ENCODE measurements at regions not wholly inside any gene's neighbourhood (a gene's known extent, or its start where the extent isn't known, plus 50 kb on each side); places are given as distances from the start of the nearest gene placed in this dataset.

DNA sequence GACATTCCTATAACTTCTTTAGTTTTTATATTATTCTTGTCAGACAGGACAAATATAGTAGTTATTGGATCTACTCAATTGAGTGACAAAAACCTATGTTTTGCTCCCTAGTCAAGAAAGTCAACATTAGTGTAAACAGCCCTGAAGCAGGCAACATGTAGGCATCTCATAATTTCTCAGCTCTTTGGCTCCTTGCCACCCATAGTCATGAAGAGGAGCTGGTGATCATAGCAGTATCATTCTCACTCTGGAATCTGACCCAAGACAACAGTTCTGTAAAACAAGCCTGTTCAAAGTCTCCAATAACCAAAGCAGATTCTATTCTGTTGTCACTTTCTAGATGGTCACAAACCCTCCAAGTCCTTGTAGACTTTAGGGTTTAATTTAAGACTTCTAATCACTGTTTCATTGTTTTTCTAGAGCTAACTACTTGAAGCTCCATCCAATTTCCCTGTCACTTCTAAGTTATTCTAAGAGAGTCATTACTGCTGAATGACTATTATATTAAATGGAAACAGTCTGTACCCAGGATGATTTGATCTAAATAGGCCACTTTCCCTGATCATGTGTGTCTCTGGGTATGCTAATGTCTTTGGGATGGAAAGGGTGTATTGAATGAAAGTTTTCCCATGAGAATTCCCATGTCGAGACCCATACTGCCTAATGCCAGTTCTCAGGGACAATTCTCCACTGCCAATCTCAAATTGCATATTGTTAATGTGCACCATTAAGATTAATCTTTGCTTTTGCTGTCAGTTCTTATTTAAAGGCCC is 533.3 kb downstream of the ACTL7B start:
- no peak for ATAC-seq

DNA sequence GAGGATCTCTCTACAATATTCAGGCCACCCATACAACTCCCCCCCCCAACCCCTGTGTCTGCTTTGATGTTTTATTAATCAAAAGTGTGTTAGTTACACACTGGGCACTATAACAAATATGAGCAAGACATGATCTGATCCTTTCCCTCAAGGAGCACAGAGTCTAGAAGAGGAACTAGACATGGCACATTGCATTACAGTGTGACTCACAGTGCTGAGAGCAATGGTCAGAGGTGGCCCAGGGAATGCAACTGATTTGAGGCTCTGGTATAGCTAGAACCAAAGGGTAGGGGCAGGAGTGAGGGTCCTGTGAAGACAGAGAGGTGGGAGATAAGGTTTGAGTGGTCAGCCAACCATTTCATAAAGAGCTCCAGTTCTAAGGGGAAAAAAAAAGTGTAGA is 539.2 kb downstream of the ACTL7B start:
- no peaks in the 10 kb centered on the region for H3K36me3 ChIP-seq (ENCODE audit: insufficient read depth in 1 of 2, low read depth in 1 of 2)
- no peaks in the 10 kb centered on the region for H3K4me1 ChIP-seq
- no peak overlapping the region for H3K27ac ChIP-seq
- no peaks in the 10 kb centered on the region for H3K9me3 ChIP-seq
- peaks cover 0 to 1% (median 0%) of the 10 kb centered on the region in 3 donors for H3K27me3 ChIP-seq (ENCODE audit: insufficient read depth in 3 of 3, low read length in 2 of 3)
- ATAC-seq (no peak), DNase-seq (no peak)
- TF ChIP-seq, protein P1, sequence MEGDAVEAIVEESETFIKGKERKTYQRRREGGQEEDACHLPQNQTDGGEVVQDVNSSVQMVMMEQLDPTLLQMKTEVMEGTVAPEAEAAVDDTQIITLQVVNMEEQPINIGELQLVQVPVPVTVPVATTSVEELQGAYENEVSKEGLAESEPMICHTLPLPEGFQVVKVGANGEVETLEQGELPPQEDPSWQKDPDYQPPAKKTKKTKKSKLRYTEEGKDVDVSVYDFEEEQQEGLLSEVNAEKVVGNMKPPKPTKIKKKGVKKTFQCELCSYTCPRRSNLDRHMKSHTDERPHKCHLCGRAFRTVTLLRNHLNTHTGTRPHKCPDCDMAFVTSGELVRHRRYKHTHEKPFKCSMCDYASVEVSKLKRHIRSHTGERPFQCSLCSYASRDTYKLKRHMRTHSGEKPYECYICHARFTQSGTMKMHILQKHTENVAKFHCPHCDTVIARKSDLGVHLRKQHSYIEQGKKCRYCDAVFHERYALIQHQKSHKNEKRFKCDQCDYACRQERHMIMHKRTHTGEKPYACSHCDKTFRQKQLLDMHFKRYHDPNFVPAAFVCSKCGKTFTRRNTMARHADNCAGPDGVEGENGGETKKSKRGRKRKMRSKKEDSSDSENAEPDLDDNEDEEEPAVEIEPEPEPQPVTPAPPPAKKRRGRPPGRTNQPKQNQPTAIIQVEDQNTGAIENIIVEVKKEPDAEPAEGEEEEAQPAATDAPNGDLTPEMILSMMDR (IDR thresholded peaks at IDR 0.05) = no peak
- no peak overlapping the region for H3K4me3 ChIP-seq
- intact Hi-C loops (cut with DNase I) = no loop called here

More for the DNA sequence above, 533.3 kb downstream of the ACTL7B start:
- DNase-seq = no peak
- Histone ChIP-seq H3K4me3 (no peak overlapping the region), H3K9me3 (no peaks in the 10 kb centered on the region), H3K27me3 (ENCODE audit: insufficient read depth in 3 of 3, low read length in 2 of 3) (peaks cover 0 to 1% (median 0%) of the 10 kb centered on the region in 3 donors), H3K27ac (no peak overlapping the region), H3K4me1 (no peaks in the 10 kb centered on the region), H3K36me3 (ENCODE audit: insufficient read depth in 1 of 2, low read depth in 1 of 2) (no peaks in the 10 kb centered on the region)
- TF ChIP-seq, protein P1 (IDR thresholded peaks at IDR 0.05) = no peak
- intact Hi-C loops (cut with DNase I) = no loop called here
- WGBS, 3 donors = 11 to 36% (median 20%) methylated on average over 1 of the region's 1 CpG

- no peak overlapping the region for H3K4me3 ChIP-seq
- no peak overlapping the region for H3K27ac ChIP-seq
- H3K27me3 ChIP-seq (ENCODE audit: insufficient read depth in 3 of 3, low read length in 2 of 3) = peaks cover 0 to 1% (median 0%) of the 10 kb centered on the region in 3 donors
- ATAC-seq (no peak), DNase-seq (no peak)
- no peaks in the 10 kb centered on the region for H3K4me1 ChIP-seq
- intact Hi-C loops (cut with DNase I) = no loop called here
- TF ChIP-seq, protein P1 (IDR thresholded peaks at IDR 0.05) = no peak
- H3K36me3 ChIP-seq (ENCODE audit: insufficient read depth in 1 of 2, low read depth in 1 of 2) = no peaks in the 10 kb centered on the region
- 63 to 70% (median 67%) methylated on average over 4 of the region's 4 CpGs for WGBS, 3 donors
- H3K9me3 ChIP-seq = no peaks in the 10 kb centered on the region
These were observed 539.7 kb downstream of the ACTL7B start for GRCh38 chr9:108316066-108316465.

DNA sequence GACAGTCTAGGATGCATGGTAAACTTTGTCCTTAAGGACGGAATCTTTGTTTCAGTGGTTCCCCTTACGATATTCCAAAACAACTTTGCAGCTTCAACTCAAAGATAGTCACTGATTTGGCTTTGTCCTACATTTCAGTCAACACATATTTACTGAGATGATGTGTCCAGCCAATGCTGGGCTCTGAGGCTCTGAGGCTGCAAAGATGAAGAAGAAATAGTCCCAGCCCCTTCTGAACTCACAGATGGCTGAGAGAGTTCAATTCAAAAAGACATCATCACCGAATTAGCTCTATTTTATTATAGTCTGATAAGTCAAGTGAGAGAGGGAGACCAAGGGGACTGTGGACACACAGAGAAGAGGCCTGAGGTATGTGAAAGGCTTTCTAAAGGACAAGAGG is 544.0 kb downstream of the ACTL7B start:
- H3K4me3 ChIP-seq = no peak overlapping the region
- ATAC-seq (no peak), DNase-seq (no peak)
- TF ChIP-seq, protein P1 (IDR thresholded peaks at IDR 0.05) = no peak
- no peaks in the 10 kb centered on the region for H3K27me3 ChIP-seq (ENCODE audit: insufficient read depth in 3 of 3, low read length in 2 of 3)
- no peak overlapping the region for H3K27ac ChIP-seq
- no peaks in the 10 kb centered on the region for H3K4me1 ChIP-seq
- H3K36me3 ChIP-seq (ENCODE audit: insufficient read depth in 1 of 2, low read depth in 1 of 2) = no peaks in the 10 kb centered on the region
- WGBS, 3 donors = 80 to 82% (median 81%) methylated on average over 3 of the region's 3 CpGs
- H3K9me3 ChIP-seq = no peaks in the 10 kb centered on the region
- intact Hi-C loops (cut with DNase I) = no loop called here

GRCh38 chr9:108310202-108310601 is 545.6 kb downstream of the ACTL7B start:
- TF ChIP-seq, protein P1 (IDR thresholded peaks at IDR 0.05) = no peak
- Histone ChIP-seq H3K4me1 (no peaks in the 10 kb centered on the region), H3K9me3 (no peaks in the 10 kb centered on the region), H3K36me3 (ENCODE audit: insufficient read depth in 1 of 2, low read depth in 1 of 2) (no peaks in the 10 kb centered on the region), H3K27me3 (ENCODE audit: insufficient read depth in 3 of 3, low read length in 2 of 3) (no peaks in the 10 kb centered on the region), H3K27ac (no peak overlapping the region), H3K4me3 (no peak overlapping the region)
- intact Hi-C loops (cut with DNase I) = no loop called here
- 78 to 83% (median 79%) methylated on average over 3 of the region's 3 CpGs for WGBS, 3 donors
- no peak for DNase-seq
- no peak for ATAC-seq
